ENCODE measurements at regions not wholly inside any gene's neighbourhood (a gene's known extent, or its start where the extent isn't known, plus 50 kb on each side); places are given as distances from the start of the nearest gene placed in this dataset.

- DNase-seq: no peak
Observed at GRCh38 chr6:54574671-54575070, 266.4 kb downstream of the TINAG start.

GRCh38 chr6:54578261-54578660 is 268.3 kb upstream of the FAM83B start:
- no peak for DNase-seq

GRCh38 chr6:54579011-54579410 is 267.6 kb upstream of the FAM83B start:
- no peak for DNase-seq

GRCh38 chr6:54586251-54586650 is 260.3 kb upstream of the FAM83B start:
- DNase-seq: no peak

- DNase-seq: no peak
Observed at GRCh38 chr6:54587277-54587676, 259.3 kb upstream of the FAM83B start.

- DNase-seq: no peak
Observed at GRCh38 chr6:54588176-54588575, 258.4 kb upstream of the FAM83B start.

GRCh38 chr6:54595844-54596243 is 250.7 kb upstream of the FAM83B start:
- no peak for DNase-seq

GRCh38 chr6:54598787-54599313 is 247.7 kb upstream of the FAM83B start:
- no peak for DNase-seq

- DNase-seq: no peak
Observed at GRCh38 chr6:54601600-54602300, 244.8 kb upstream of the FAM83B start.

- no peak for DNase-seq
Observed at GRCh38 chr6:54602591-54602990, 244.0 kb upstream of the FAM83B start.

GRCh38 chr6:54609981-54610380 is 236.6 kb upstream of the FAM83B start:
- no peak for DNase-seq

GRCh38 chr6:54613596-54613995 is 233.0 kb upstream of the FAM83B start:
- DNase-seq: no peak

- DNase-seq: peak; percentile 44
Observed at GRCh38 chr6:54614499-54615195, 231.9 kb upstream of the FAM83B start.

- DNase-seq: no peak
Observed at GRCh38 chr6:54617730-54618129, 228.8 kb upstream of the FAM83B start.

GRCh38 chr6:54618572-54618971 is 228.0 kb upstream of the FAM83B start:
- no peak for DNase-seq

- no peak for DNase-seq
Observed at GRCh38 chr6:54619102-54619501, 227.5 kb upstream of the FAM83B start.

GRCh38 chr6:54621285-54621684 is 225.3 kb upstream of the FAM83B start:
- no peak for DNase-seq

GRCh38 chr6:54624216-54624615 is 222.4 kb upstream of the FAM83B start:
- DNase-seq: no peak

- no peak for DNase-seq
Observed at GRCh38 chr6:54624779-54625178, 221.8 kb upstream of the FAM83B start.

GRCh38 chr6:54629131-54629530 is 217.4 kb upstream of the FAM83B start:
- DNase-seq: no peak

GRCh38 chr6:54632984-54633565 is 213.5 kb upstream of the FAM83B start:
- no peak for DNase-seq

- DNase-seq: no peak
Observed at GRCh38 chr6:54633601-54634000, 213.0 kb upstream of the FAM83B start.

- DNase-seq: no peak
Observed at GRCh38 chr6:54640911-54641310, 205.7 kb upstream of the FAM83B start.
